GM10266 (cell line): ENCODE measurements at regions not wholly inside any gene's neighbourhood (a gene's known extent, or its start where the extent isn't known, plus 50 kb on each side); places are given as distances from the start of the nearest gene placed in this dataset.
"Not testable (repeated sequence)": the region's sequence is repeated elsewhere in the genome, so short reads cannot be mapped to it uniquely, and the experiment has no call there.

Experiments
- DNase-seq: peaks from one replicate; pipeline ENCODE4 v3.0.0; 2012; ENCODE audit errors: extremely low spot score
- CTCF ChIP-seq: IDR thresholded peaks from 2 replicates; pipeline ENCODE4 v1.5.1; 2012; ENCODE audit warnings: mild to moderate bottlenecking, low read depth; ENCODE audit not compliant: control insufficient read depth, insufficient read depth; ENCODE audit errors: missing control alignments

GRCh38 chr3:79957066-79957465 is 189.3 kb upstream of the ROBO1 start:
- TF ChIP-seq CTCF: no peak
- no peak for DNase-seq

GRCh38 chr3:79954756-79955155 is 187.0 kb upstream of the ROBO1 start:
- no peak for DNase-seq
- TF ChIP-seq CTCF: no peak

- DNase-seq: no peak
- no peak for TF ChIP-seq CTCF
Observed at GRCh38 chr3:79953591-79954101, 185.8 kb upstream of the ROBO1 start.

DNA sequence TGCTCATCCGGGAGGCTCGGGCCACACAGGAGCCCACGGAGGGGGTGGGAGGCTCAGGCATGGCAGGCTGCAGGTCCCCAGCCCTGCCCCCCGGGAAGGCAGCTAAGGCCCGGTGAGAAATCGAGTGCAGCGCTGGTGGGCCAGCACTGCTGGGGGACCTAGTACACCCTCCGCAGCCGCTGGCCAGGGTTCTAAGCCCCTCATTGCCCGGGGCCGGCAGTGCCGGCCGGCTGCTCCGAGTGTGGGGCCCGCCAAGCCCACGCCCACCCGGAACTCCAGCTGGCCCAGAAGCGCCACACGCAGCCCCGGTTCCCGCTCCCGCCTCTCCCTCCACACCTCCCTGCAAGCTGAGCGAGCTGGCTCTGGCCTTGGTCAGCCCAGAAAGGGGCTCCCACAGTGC is 183.6 kb upstream of the ROBO1 start:
- not testable (repeated sequence) for DNase-seq

- TF ChIP-seq CTCF: no peak
- no peak for DNase-seq
Observed at GRCh38 chr3:79947957-79948356, 180.2 kb upstream of the ROBO1 start.

DNA sequence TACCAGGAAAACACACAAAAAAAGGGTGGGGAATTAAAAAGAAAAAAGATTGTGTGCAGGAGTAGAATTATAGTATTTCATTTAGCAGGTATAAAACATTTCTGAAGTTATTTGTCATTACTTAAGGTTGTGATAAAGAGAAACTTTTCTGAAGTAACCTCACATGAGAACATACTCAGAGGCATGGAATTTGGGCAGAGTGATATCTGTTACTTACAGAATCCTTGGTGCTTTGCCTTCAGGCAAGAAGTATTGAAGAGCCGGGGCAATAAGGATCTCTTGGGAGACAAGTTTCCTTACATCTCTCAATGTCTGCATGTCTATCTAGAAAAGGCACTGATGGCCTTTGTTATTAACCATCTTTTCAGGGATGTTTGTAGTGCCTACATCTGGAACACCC is 179.7 kb upstream of the ROBO1 start:
- no peak for TF ChIP-seq CTCF
- DNase-seq: no peak

GRCh38 chr3:79937567-79937966 is 169.8 kb upstream of the ROBO1 start:
- TF ChIP-seq CTCF: no peak
- DNase-seq: no peak

- no peak for TF ChIP-seq CTCF
Observed at GRCh38 chr3:79930196-79930595, 162.4 kb upstream of the ROBO1 start.

More at GRCh38 chr3:79930196-79930595, 162.4 kb upstream of the ROBO1 start:
- no peak for DNase-seq
